ENCODE measurements at regions not wholly inside any gene's neighbourhood (a gene's known extent, or its start where the extent isn't known, plus 50 kb on each side); places are given as distances from the start of the nearest gene placed in this dataset.

GRCh38 chr4:111720866-111721265 is 424.4 kb upstream of the FAM241A start:
- no TSS peak for BruUV-seq (replicated peaks)
- DNase-seq (ENCODE audit: low read depth, low spot score) (no peak), ATAC-seq (no peak)
- intact Hi-C loops (cut with micrococcal nuclease; ENCODE audit: unreplicated experiment) (no loop called here), in situ Hi-C loops (cut with HindIII; ENCODE audit: low pct_unique_long_range_greater_than_20kb, low sequenced_read_pairs) (no loop called here)
- ChIA-PET CTCF (no interaction called here), POLR2A (no interaction called here)
- H3K9me3 ChIP-seq (ENCODE audit: control insufficient read depth, insufficient read depth, low read depth, low read length), result no peaks in the 10 kb centered on the region
- H3K36me3 ChIP-seq (ENCODE audit: control insufficient read depth, insufficient read depth, low read length), result no peaks in the 10 kb centered on the region
- no peaks in the 10 kb centered on the region for H3K27me3 ChIP-seq (ENCODE audit: control insufficient read depth, insufficient read depth, low read length)
- no peaks in the 10 kb centered on the region for H3K4me1 ChIP-seq (ENCODE audit: control insufficient read depth, insufficient read depth, low read length)
- no peak overlapping the region for H3K27ac ChIP-seq (ENCODE audit: low read length)
- H3K4me3 ChIP-seq (ENCODE audit: low read depth in 2 of 2, low read length in 2 of 2), result no peak overlapping the region
- no peak for TF ChIP-seq SIN3A (IDR thresholded peaks at IDR 0.05; ENCODE audit: borderline replicate concordance, insufficient read depth, low read depth, low read length)
- TF ChIP-seq TCF7L2 (IDR thresholded peaks at IDR 0.05; ENCODE audit: low read depth, low read length), result no peak
- TF ChIP-seq REST (IDR thresholded peaks at IDR 0.05; ENCODE audit: insufficient read depth in 1 of 2, low read depth in 2 of 2, low read length in 1 of 2), result no peak

- BruUV-seq (replicated peaks), result no TSS peak
- H3K27me3 ChIP-seq (ENCODE audit: control insufficient read depth, insufficient read depth, low read length), result no peaks in the 10 kb centered on the region
- no peak for DNase-seq (ENCODE audit: low read depth, low spot score)
- H3K4me3 ChIP-seq (ENCODE audit: low read depth in 2 of 2, low read length in 2 of 2), result no peak overlapping the region
- no peak overlapping the region for H3K27ac ChIP-seq (ENCODE audit: low read length)
- no peaks in the 10 kb centered on the region for H3K9me3 ChIP-seq (ENCODE audit: control insufficient read depth, insufficient read depth, low read depth, low read length)
- ChIA-PET CTCF (no interaction called here), POLR2A (no interaction called here)
- in situ Hi-C loops (cut with HindIII; ENCODE audit: low pct_unique_long_range_greater_than_20kb, low sequenced_read_pairs), result no loop called here
- intact Hi-C loops (cut with micrococcal nuclease; ENCODE audit: unreplicated experiment), result no loop called here
- H3K36me3 ChIP-seq (ENCODE audit: control insufficient read depth, insufficient read depth, low read length), result no peaks in the 10 kb centered on the region
- TF ChIP-seq TCF7L2 (IDR thresholded peaks at IDR 0.05; ENCODE audit: low read depth, low read length), result no peak
- TF ChIP-seq REST (IDR thresholded peaks at IDR 0.05; ENCODE audit: insufficient read depth in 1 of 2, low read depth in 2 of 2, low read length in 1 of 2), result no peak
- TF ChIP-seq SIN3A (IDR thresholded peaks at IDR 0.05; ENCODE audit: borderline replicate concordance, insufficient read depth, low read depth, low read length), result no peak
- TF ChIP-seq CTCF (IDR thresholded peaks at IDR 0.05), result no peak
- TF ChIP-seq POLR2AphosphoS5 (IDR thresholded peaks at IDR 0.05; ENCODE audit: low read depth, low read length), result no peak
- H3K4me1 ChIP-seq (ENCODE audit: control insufficient read depth, insufficient read depth, low read length), result no peaks in the 10 kb centered on the region
- ATAC-seq, result no peak
Measured at GRCh38 chr4:111722213-111722720, 423.0 kb upstream of the FAM241A start.
